Osteocyte (in vitro differentiated cells): ENCODE measurements at regions not wholly inside any gene's neighbourhood (a gene's known extent, or its start where the extent isn't known, plus 50 kb on each side); places are given as distances from the start of the nearest gene placed in this dataset.
A peak's percentile ranks its signal among the peaks of the same experiment; 100 is the strongest.

ENCODE experiments used
- DNase-seq: peaks from one replicate; pipeline ENCODE4 v3.0.0; 2021; ENCODE audit warnings: mixed read lengths; ENCODE audit not compliant: unreplicated experiment; ENCODE audit errors: extremely low spot score
- H3K27ac Mint-ChIP-seq: one replicate; pipeline ENCODE4 v1.8.0; 2021; ENCODE audit warnings: mild to moderate bottlenecking, mixed read lengths; ENCODE audit not compliant: unreplicated experiment
- H3K27me3 Mint-ChIP-seq: one replicate; pipeline ENCODE4 v1.8.0; 2021; ENCODE audit warnings: mixed read lengths; ENCODE audit not compliant: unreplicated experiment
- H3K36me3 Mint-ChIP-seq: one replicate; pipeline ENCODE4 v1.8.0; 2021; ENCODE audit warnings: mixed read lengths; ENCODE audit not compliant: unreplicated experiment
- H3K4me1 Mint-ChIP-seq: one replicate; pipeline ENCODE4 v1.8.0; 2021; ENCODE audit warnings: mixed read lengths; ENCODE audit not compliant: unreplicated experiment
- H3K4me3 Mint-ChIP-seq: one replicate; pipeline ENCODE4 v1.8.0; 2021; ENCODE audit warnings: mild to moderate bottlenecking, moderate library complexity, mixed read lengths; ENCODE audit not compliant: unreplicated experiment
- H3K9me3 Mint-ChIP-seq: one replicate; pipeline ENCODE4 v1.8.0; 2021; ENCODE audit warnings: mixed read lengths; ENCODE audit not compliant: unreplicated experiment
- CTCF ChIP-seq: fragments of 200-600 bp; sonication (generic); IDR thresholded peaks from 2 replicates; pipeline ENCODE4 v1.5.0; 2021; ENCODE audit warnings: antibody characterized with exemption, mild to moderate bottlenecking, moderate library complexity

- Mint-ChIP-seq H3K4me3 (no peak overlapping the region), H3K4me1 (no peaks in the 10 kb centered on the region), H3K9me3 (no peaks in the 10 kb centered on the region), H3K36me3 (no peaks in the 10 kb centered on the region), H3K27me3 (no peaks in the 10 kb centered on the region), H3K27ac (no peak overlapping the region)
- no peak for TF ChIP-seq CTCF
- DNase-seq = no peak
Observed at GRCh38 chr1:14452551-14452950, 145.9 kb upstream of the KAZN start.

- Mint-ChIP-seq H3K27ac (no peak overlapping the region), H3K4me3 (no peak overlapping the region), H3K4me1 (no peaks in the 10 kb centered on the region), H3K9me3 (no peaks in the 10 kb centered on the region), H3K27me3 (no peaks in the 10 kb centered on the region), H3K36me3 (no peaks in the 10 kb centered on the region)
- DNase-seq = no peak
- TF ChIP-seq CTCF = no peak
Observed at GRCh38 chr1:14460173-14460572, 138.3 kb upstream of the KAZN start.

- Mint-ChIP-seq H3K4me3 (no peak overlapping the region), H3K4me1 (no peaks in the 10 kb centered on the region), H3K27me3 (no peaks in the 10 kb centered on the region), H3K27ac (no peak overlapping the region), H3K9me3 (no peaks in the 10 kb centered on the region), H3K36me3 (no peaks in the 10 kb centered on the region)
- TF ChIP-seq CTCF = no peak
- no peak for DNase-seq
Observed at GRCh38 chr1:14462851-14463250, 135.6 kb upstream of the KAZN start.

- Mint-ChIP-seq H3K27me3 (no peaks in the 10 kb centered on the region), H3K4me1 (no peaks in the 10 kb centered on the region), H3K36me3 (no peaks in the 10 kb centered on the region), H3K27ac (no peak overlapping the region), H3K9me3 (no peaks in the 10 kb centered on the region), H3K4me3 (no peak overlapping the region)
- TF ChIP-seq CTCF = no peak
- peak; percentile 3 for DNase-seq
Observed at GRCh38 chr1:14466006-14466405, 132.5 kb upstream of the KAZN start.

GRCh38 chr1:14467112-14467511, 131.4 kb upstream of the KAZN start:
- no peak for TF ChIP-seq CTCF
- Mint-ChIP-seq H3K4me1 (no peaks in the 10 kb centered on the region), H3K27ac (no peak overlapping the region), H3K4me3 (no peak overlapping the region), H3K9me3 (no peaks in the 10 kb centered on the region), H3K27me3 (no peaks in the 10 kb centered on the region), H3K36me3 (no peaks in the 10 kb centered on the region)
- DNase-seq = no peak
